Pulmonary artery endothelial cell (primary cell): ENCODE measurements at regions not wholly inside any gene's neighbourhood (a gene's known extent, or its start where the extent isn't known, plus 50 kb on each side); places are given as distances from the start of the nearest gene placed in this dataset.

Source experiments
- DNase-seq: peaks from one replicate; pipeline ENCODE4 v3.0.0-alpha.2; 2011; ENCODE audit warnings: low read depth, low spot score

- no peak for DNase-seq
Observed at GRCh38 chr6:128672023-128672422, 151.6 kb upstream of the PTPRK start.

GRCh38 chr6:128667339-128667858, 147.0 kb upstream of the PTPRK start:
- no peak for DNase-seq

GRCh38 chr6:128666405-128666804, 146.0 kb upstream of the PTPRK start:
- no peak for DNase-seq

- DNase-seq = no peak
Observed at GRCh38 chr6:128663238-128663637, 142.8 kb upstream of the PTPRK start.

GRCh38 chr6:128659878-128660622, 139.7 kb upstream of the PTPRK start:
- DNase-seq = no peak

GRCh38 chr6:128659276-128659675, 138.9 kb upstream of the PTPRK start:
- DNase-seq = no peak

- DNase-seq = no peak
Observed at GRCh38 chr6:128657181-128657580, 136.8 kb upstream of the PTPRK start.

- DNase-seq = peak; percentile 94
Observed at GRCh38 chr6:128655978-128656498, 135.6 kb upstream of the PTPRK start.

- DNase-seq = no peak
Observed at GRCh38 chr6:128648022-128648598, 127.7 kb upstream of the PTPRK start.

GRCh38 chr6:128642132-128642531, 121.7 kb upstream of the PTPRK start:
- no peak for DNase-seq

- DNase-seq = no peak
Observed at GRCh38 chr6:128641703-128642102, 121.3 kb upstream of the PTPRK start.

- DNase-seq = no peak
Observed at GRCh38 chr6:128638817-128639216, 118.4 kb upstream of the PTPRK start.

- DNase-seq = no peak
Observed at GRCh38 chr6:128635219-128635618, 114.8 kb upstream of the PTPRK start.

- no peak for DNase-seq
Observed at GRCh38 chr6:128632131-128632530, 111.7 kb upstream of the PTPRK start.

GRCh38 chr6:128631031-128631430, 110.6 kb upstream of the PTPRK start:
- DNase-seq = no peak

- no peak for DNase-seq
Observed at GRCh38 chr6:128630213-128630612, 109.8 kb upstream of the PTPRK start.

GRCh38 chr6:128617285-128617684, 96.9 kb upstream of the PTPRK start:
- no peak for DNase-seq

- DNase-seq = no peak
Observed at GRCh38 chr6:128616342-128616741, 95.9 kb upstream of the PTPRK start.

- no peak for DNase-seq
Observed at GRCh38 chr6:128606611-128607010, 86.2 kb upstream of the PTPRK start.

GRCh38 chr6:128605961-128606360, 85.6 kb upstream of the PTPRK start:
- DNase-seq = no peak

GRCh38 chr6:128601060-128601459, 80.7 kb upstream of the PTPRK start:
- no peak for DNase-seq

GRCh38 chr6:128600397-128600951, 80.1 kb upstream of the PTPRK start:
- peak; percentile 70 for DNase-seq

GRCh38 chr6:128599036-128599435, 78.6 kb upstream of the PTPRK start:
- no peak for DNase-seq
